CD4-positive, CD25-positive, alpha-beta regulatory T cell (primary cell): ENCODE measurements at regions not wholly inside any gene's neighbourhood (a gene's known extent, or its start where the extent isn't known, plus 50 kb on each side); places are given as distances from the start of the nearest gene placed in this dataset.

Experiments
- ATAC-seq, 2 donors: fragments of 150-1000 bp; cut with Tn5 transposase; one replicate each; pipeline ENCODE4 v1.10.0; 2021; ENCODE audit warnings: low read depth in 2 of 2, moderate number of reproducible peaks in 2 of 2, moderate library complexity in 1 of 2
- DNase-seq, 3 donors: peaks; one replicate each; pipeline versions ENCODE4 v3.0.0 to v3.0.0-alpha.2; 2012 to 2022; ENCODE audit warnings: mixed read lengths in 1 of 3
- H3K27ac ChIP-seq: one replicate; pipeline ENCODE4 v1.7.0; 2013; ENCODE audit warnings: mild to moderate bottlenecking, low read length; ENCODE audit not compliant: insufficient read depth, poor library complexity, severe bottlenecking
- H3K27me3 ChIP-seq: one replicate; pipeline ENCODE4 v1.7.0; 2013; ENCODE audit warnings: low read length; ENCODE audit not compliant: control insufficient read depth, insufficient read depth
- H3K36me3 ChIP-seq: one replicate; pipeline ENCODE4 v1.7.0; 2013; ENCODE audit warnings: mild to moderate bottlenecking, low read length, moderate library complexity; ENCODE audit not compliant: control insufficient read depth, insufficient read depth
- H3K4me1 ChIP-seq: 2 replicates; pipeline ENCODE4 v1.7.0; 2013; ENCODE audit warnings: mild to moderate bottlenecking, low read length; ENCODE audit not compliant: insufficient read depth, control insufficient read depth, poor library complexity, severe bottlenecking
- H3K4me3 ChIP-seq: one replicate; pipeline ENCODE4 v1.7.0; 2013; ENCODE audit warnings: low read depth, mild to moderate bottlenecking, low read length, moderate library complexity
- H3K9me3 ChIP-seq, 2 experiments: 1 replicate in 1 of 2; 2 replicates in 1 of 2; pipeline ENCODE4 v1.7.0; 2013; ENCODE audit warnings: low read length in 2 of 2, mild to moderate bottlenecking in 1 of 2, moderate library complexity in 1 of 2; ENCODE audit not compliant: control insufficient read depth in 2 of 2
- H3K27ac Mint-ChIP-seq, 3 donors: one replicate each; pipeline ENCODE4 v1.8.0; 2020 to 2022; ENCODE audit warnings: mild to moderate bottlenecking in 3 of 3, mixed read lengths in 3 of 3, moderate library complexity in 2 of 3
- H3K27me3 Mint-ChIP-seq: one replicate; pipeline ENCODE4 v1.8.0; 2022; ENCODE audit warnings: mild to moderate bottlenecking, mixed read lengths
- H3K36me3 Mint-ChIP-seq: one replicate; pipeline ENCODE4 v1.8.0; 2020; ENCODE audit warnings: mixed read lengths
- H3K4me1 Mint-ChIP-seq, 4 donors: one replicate each; pipeline ENCODE4 v1.8.0; 2020 to 2022; ENCODE audit warnings: mixed read lengths in 4 of 4, mild to moderate bottlenecking in 1 of 4
- H3K4me3 Mint-ChIP-seq, 4 donors: one replicate each; pipeline ENCODE4 v1.8.0; 2020 to 2022; ENCODE audit warnings: mild to moderate bottlenecking in 4 of 4, mixed read lengths in 4 of 4, moderate library complexity in 3 of 4
- H3K9me3 Mint-ChIP-seq, 7 donors: one replicate each; pipeline ENCODE4 v1.8.0; 2020 to 2022; ENCODE audit warnings: mixed read lengths in 7 of 7, mild to moderate bottlenecking in 3 of 7, moderate library complexity in 2 of 7

DNA sequence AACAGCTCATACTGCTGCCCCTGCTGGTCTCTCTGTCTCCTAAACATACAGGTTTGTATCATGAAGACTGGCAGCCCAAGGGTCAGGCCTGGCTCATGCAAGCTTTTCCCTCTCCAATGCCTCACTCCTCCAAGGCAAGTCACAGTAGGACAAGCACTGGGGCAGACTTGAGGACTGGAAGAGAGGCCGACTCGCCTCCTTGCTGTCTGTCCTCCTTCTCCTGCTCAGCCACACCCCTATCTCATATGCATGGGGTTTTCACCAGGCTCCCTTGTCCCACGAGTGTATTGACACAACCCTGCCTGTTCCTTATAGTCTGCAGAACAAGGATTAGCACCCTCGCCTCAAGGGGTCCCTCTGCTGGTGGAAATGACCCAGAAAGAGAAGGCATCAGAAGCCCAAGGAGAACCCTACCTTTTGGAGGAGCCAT, 223.7 kb downstream of the SOX11 start:
- Mint-ChIP-seq H3K9me3 (peaks cover 0 to 22% (median 8%) of the 10 kb centered on the region in 7 donors), H3K4me1 (no peaks in the 10 kb centered on the region), H3K27me3 (no peaks in the 10 kb centered on the region), H3K4me3 (no peak overlapping the region), H3K36me3 (no peaks in the 10 kb centered on the region), H3K27ac (no peak overlapping the region)
- H3K9me3 ChIP-seq: peaks cover 0 to 4% of the 10 kb centered on the region in 2 experiments
- H3K27me3 ChIP-seq: no peaks in the 10 kb centered on the region
- no peak for ATAC-seq
- no peak overlapping the region for H3K27ac ChIP-seq
- no peak overlapping the region for H3K4me3 ChIP-seq
- no peak for DNase-seq
- no peaks in the 10 kb centered on the region for H3K4me1 ChIP-seq
- H3K36me3 ChIP-seq: no peaks in the 10 kb centered on the region

DNA sequence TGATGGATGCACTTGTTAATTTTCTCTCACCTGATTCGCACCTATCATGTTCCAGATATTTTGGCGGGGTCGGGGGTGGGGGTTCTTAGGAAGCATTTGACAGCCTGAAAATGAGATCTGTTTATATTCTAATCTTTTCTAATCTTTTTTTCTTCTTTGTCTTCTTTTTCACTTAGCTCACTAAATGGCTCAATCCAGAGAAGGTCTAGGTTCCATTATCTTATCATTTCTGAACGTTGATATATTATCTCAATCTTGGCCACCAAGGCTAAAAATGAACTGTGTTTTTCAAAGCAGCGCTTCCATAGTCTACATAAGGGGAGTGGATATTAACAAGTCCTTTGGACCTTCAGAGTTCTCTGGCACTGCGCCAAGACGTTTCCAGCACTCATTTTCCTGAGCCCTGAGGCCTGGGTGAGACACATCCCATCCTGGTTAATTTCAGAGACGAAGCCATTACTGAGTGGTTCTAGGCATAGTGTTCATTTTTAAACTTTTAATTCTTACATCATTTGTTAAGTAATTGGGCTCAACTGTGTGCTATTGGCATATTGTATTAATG, 229.0 kb downstream of the SOX11 start:
- no peaks in the 10 kb centered on the region for H3K27me3 Mint-ChIP-seq
- peaks cover 4% of the 10 kb centered on the region for H3K36me3 Mint-ChIP-seq
- no peak overlapping the region for H3K27ac Mint-ChIP-seq

DNA sequence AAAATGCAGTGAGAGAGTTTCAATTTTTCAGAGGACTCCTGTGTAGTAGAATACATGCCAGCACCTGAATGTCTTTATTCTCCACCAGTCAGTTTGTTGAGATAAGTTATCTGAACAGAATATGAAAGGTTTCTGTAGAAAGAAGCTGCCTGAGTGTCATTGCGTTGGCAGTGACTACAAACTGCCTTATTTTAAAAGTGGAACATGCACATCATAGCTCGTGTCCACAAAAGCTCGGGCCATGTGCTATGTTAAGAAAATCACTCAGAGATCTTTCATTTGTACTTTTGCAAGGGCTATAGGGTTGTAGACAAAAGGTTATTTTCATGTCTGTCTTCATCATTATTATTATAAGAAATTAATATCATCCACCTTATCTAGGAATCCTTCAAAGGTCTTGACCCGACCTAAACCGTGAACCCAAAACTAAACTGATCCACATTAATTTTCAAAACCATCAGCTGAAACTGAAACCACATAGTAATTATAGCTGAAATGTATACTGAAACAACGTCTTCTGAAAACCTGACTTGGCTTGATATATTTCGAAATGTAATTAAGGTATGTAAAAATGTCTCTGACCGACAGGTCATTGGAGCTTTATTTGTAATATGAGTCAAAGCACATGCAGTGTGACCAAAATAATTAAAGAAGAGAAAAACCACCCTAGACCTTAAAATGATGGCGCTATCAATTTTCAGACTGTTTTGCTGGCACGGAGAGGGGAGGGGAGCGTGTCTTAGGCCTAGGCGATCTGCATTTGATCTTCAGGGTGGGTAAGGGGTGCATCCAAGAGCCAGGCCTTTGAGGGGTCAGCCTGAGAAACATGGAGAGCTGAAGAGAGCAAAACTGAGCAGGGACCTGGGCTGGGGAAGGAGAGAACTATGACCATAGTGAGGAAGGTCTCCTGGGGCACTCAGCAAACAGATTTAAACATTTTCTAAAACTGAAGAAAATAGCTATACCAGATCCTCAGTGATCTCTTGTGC, 232.1 kb downstream of the SOX11 start:
- Histone ChIP-seq H3K9me3 (no peaks in the 10 kb centered on the region), H3K27me3 (no peaks in the 10 kb centered on the region), H3K4me3 (no peak overlapping the region), H3K4me1 (no peaks in the 10 kb centered on the region), H3K36me3 (no peaks in the 10 kb centered on the region), H3K27ac (no peak overlapping the region)
- H3K36me3 Mint-ChIP-seq: peaks cover 4% of the 10 kb centered on the region
- peaks cover 0 to 12% (median 6%) of the 10 kb centered on the region in 7 donors for H3K9me3 Mint-ChIP-seq
- ATAC-seq (no peak), DNase-seq (no peak)
- no peak overlapping the region for H3K4me3 Mint-ChIP-seq
- no peak overlapping the region for H3K27ac Mint-ChIP-seq
- H3K27me3 Mint-ChIP-seq: no peaks in the 10 kb centered on the region
- H3K4me1 Mint-ChIP-seq: no peaks in the 10 kb centered on the region

More for the DNA sequence above, 229.0 kb downstream of the SOX11 start:
- ATAC-seq (no peak), DNase-seq (no peak)
- H3K27me3 ChIP-seq: no peaks in the 10 kb centered on the region
- H3K36me3 ChIP-seq: no peaks in the 10 kb centered on the region
- H3K4me1 ChIP-seq: no peaks in the 10 kb centered on the region
- no peak overlapping the region for H3K27ac ChIP-seq
- H3K9me3 ChIP-seq: peaks cover 0 to under 1% of the 10 kb centered on the region in 2 experiments
- no peak overlapping the region for H3K4me3 ChIP-seq
- H3K4me1 Mint-ChIP-seq: no peaks in the 10 kb centered on the region
- H3K4me3 Mint-ChIP-seq: no peak overlapping the region
- peaks cover 0 to 24% (median 8%) of the 10 kb centered on the region in 7 donors for H3K9me3 Mint-ChIP-seq

DNA sequence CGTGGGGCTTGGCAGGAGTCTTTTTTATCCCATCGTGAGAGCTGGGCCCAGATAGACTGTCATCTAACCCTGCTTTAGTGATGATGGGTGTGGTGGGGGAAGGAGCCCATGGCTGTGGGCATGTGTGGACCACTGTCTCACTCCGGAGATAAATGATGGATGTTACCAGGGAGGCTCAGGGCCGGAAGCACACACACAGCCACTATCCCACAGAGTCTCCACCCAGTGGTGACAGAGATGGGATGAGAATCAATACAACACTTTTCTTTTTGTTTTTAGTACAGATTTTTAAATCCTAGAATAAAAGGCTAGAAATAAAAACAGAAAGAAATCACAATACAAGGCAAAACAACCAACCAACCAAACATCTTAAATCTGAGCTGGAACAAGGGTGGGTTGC, 233.4 kb downstream of the SOX11 start:
- Histone ChIP-seq H3K36me3 (no peaks in the 10 kb centered on the region), H3K4me1 (no peaks in the 10 kb centered on the region), H3K9me3 (no peaks in the 10 kb centered on the region), H3K27ac (no peak overlapping the region), H3K4me3 (no peak overlapping the region), H3K27me3 (no peaks in the 10 kb centered on the region)
- H3K9me3 Mint-ChIP-seq: peaks cover 0 to 14% (median 7%) of the 10 kb centered on the region in 7 donors
- H3K4me1 Mint-ChIP-seq: no peaks in the 10 kb centered on the region
- no peak for DNase-seq
- no peaks in the 10 kb centered on the region for H3K27me3 Mint-ChIP-seq
- ATAC-seq: no peak
- no peak overlapping the region for H3K27ac Mint-ChIP-seq
- H3K36me3 Mint-ChIP-seq: peaks cover 4% of the 10 kb centered on the region
- H3K4me3 Mint-ChIP-seq: no peak overlapping the region

DNA sequence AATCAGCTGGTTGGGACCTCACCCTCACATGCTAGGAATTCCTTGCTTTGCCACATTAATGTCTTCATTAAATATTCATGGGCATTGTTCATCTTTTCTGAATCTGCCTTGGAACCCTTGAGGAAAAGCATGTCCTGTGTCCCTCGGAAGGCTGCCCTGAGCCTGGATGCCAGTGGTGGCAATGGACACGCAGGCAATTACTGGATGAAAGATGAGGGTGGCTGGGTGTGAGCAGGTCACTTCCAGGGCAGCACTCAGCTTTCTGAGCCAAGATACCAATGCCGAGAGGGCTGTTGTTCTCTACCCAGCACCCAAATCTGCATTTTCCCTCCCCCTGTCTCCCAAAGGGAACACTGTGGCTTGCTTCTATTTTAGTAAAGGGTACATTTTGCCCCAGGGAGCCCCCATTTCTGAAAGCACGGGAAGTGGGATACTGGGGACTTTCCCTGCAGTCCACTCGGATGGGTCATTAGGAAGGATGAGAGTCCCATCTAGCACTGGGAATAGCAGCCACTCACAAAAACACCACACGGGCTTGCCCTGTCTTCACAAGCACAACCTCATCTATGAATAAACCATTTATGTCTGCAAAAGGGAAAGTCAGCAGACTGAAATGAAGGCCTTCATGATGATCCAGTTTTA, 234.8 kb downstream of the SOX11 start:
- no peak overlapping the region for H3K4me3 Mint-ChIP-seq

DNA sequence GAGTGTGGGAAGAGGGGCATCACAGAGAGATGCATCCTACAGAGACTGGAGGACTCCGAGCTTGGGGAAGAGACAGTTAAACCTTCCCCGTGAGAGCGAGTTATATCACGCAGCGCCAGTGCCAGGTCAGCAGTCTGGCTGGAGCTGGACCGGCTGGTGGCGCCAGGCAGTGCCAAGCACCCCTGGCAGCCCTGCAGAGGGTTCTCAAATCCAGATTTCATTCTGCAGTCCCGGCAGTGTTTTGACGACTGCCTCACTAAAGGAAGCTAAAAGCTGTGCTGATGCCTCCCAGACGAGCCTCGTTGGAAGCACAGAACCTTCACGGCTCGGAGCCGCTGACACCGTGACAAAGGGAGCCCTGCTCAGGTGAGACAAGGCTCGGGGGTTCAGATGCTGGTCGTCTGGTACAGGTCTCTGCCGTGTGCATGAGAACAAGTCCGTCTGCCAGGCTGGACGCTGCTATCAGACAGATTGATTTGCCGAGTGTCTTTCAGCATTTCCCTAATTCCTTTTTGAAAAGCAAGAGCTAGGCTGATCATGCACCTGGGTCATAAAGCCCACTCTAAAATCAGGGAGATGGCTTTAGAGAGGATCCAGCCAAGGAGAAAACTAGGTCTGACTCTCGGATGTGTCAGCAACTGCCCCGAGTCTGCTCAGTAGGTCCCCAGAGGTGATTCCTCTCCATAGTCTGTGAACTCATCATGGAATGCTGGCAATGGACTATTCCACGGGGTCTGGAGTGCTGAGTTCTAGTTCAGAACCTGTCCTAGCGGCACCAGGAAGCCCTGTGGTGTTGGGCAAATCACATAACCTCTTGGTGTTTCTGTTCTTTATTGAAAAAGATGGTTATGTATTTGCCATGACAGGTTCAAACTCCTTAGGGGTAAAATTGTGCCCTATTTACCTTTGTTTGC, 240.6 kb downstream of the SOX11 start:
- DNase-seq: no peak
- Mint-ChIP-seq H3K4me1 (no peaks in the 10 kb centered on the region), H3K27ac (no peak overlapping the region), H3K27me3 (no peaks in the 10 kb centered on the region), H3K4me3 (no peak overlapping the region), H3K9me3 (peaks cover 0 to 17% (median 6%) of the 10 kb centered on the region in 7 donors), H3K36me3 (no peaks in the 10 kb centered on the region)
- no peak for ATAC-seq
- H3K9me3 ChIP-seq: peaks cover 0 to 15% of the 10 kb centered on the region in 2 experiments
- no peaks in the 10 kb centered on the region for H3K4me1 ChIP-seq
- no peaks in the 10 kb centered on the region for H3K36me3 ChIP-seq
- H3K27me3 ChIP-seq: no peaks in the 10 kb centered on the region
- H3K4me3 ChIP-seq: no peak overlapping the region
- no peak overlapping the region for H3K27ac ChIP-seq

More for the DNA sequence above, 234.8 kb downstream of the SOX11 start:
- no peak overlapping the region for H3K27ac Mint-ChIP-seq
- no peaks in the 10 kb centered on the region for H3K4me1 Mint-ChIP-seq
- no peak overlapping the region for H3K4me3 ChIP-seq
- DNase-seq: no peak
- no peak for ATAC-seq
- H3K36me3 ChIP-seq: no peaks in the 10 kb centered on the region
- no peaks in the 10 kb centered on the region for H3K27me3 ChIP-seq
- no peaks in the 10 kb centered on the region for H3K9me3 ChIP-seq
- H3K27ac ChIP-seq: no peak overlapping the region
- H3K4me1 ChIP-seq: no peaks in the 10 kb centered on the region
- H3K27me3 Mint-ChIP-seq: no peaks in the 10 kb centered on the region
- H3K9me3 Mint-ChIP-seq: peaks cover 0 to 11% (median 5%) of the 10 kb centered on the region in 7 donors
- H3K36me3 Mint-ChIP-seq: peaks cover 4% of the 10 kb centered on the region

DNA sequence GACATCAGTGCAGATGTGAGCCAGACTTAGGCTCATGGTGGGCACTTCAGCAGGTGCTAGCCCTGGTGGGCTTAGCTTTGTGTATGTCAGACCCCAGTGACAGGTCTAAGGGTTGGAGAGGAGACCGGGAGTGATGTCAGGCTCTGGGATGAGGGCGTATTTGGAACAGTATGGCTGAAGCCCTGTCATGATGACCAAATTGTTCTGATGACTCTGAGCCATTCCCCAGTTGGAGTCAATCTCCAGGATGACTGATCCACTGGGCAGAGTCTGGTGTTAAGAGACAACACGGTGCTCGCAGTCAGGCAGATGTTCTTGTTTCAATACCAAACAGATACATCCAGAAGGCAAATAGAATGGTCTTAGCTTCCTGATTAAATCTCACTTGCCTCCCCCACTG, 241.5 kb downstream of the SOX11 start:
- Mint-ChIP-seq H3K27ac (no peak overlapping the region), H3K27me3 (no peaks in the 10 kb centered on the region), H3K4me1 (no peaks in the 10 kb centered on the region), H3K9me3 (peaks cover 0 to 17% (median 6%) of the 10 kb centered on the region in 7 donors), H3K36me3 (no peaks in the 10 kb centered on the region), H3K4me3 (no peak overlapping the region)
- peaks cover 0 to 15% of the 10 kb centered on the region in 2 experiments for H3K9me3 ChIP-seq
- no peak overlapping the region for H3K4me3 ChIP-seq
- DNase-seq: no peak
- no peaks in the 10 kb centered on the region for H3K36me3 ChIP-seq
- no peaks in the 10 kb centered on the region for H3K27me3 ChIP-seq
- H3K4me1 ChIP-seq: no peaks in the 10 kb centered on the region
- ATAC-seq: no peak
- no peak overlapping the region for H3K27ac ChIP-seq
